ENCODE measurements at regions not wholly inside any gene's neighbourhood (a gene's known extent, or its start where the extent isn't known, plus 50 kb on each side); places are given as distances from the start of the nearest gene placed in this dataset.

- H3K9ac ChIP-seq (ENCODE audit: control insufficient read depth, extremely low read depth, insufficient read depth, low read length): no peak overlapping the region
- no peaks in the 10 kb centered on the region for H3K4me1 ChIP-seq (ENCODE audit: control insufficient read depth, extremely low read depth, insufficient read depth, low read length)
- H3K9me3 ChIP-seq (ENCODE audit: control insufficient read depth, low read depth, low read length): no peaks in the 10 kb centered on the region
- peaks cover 3% of the 10 kb centered on the region for H3K27me3 ChIP-seq (ENCODE audit: control insufficient read depth, extremely low read depth, insufficient read depth, low read length)
- no peak for FAIRE-seq
- no peaks in the 10 kb centered on the region for H3K9me1 ChIP-seq (ENCODE audit: control insufficient read depth, extremely low read depth, insufficient read depth, low read length)
- TF ChIP-seq EZH2 (IDR thresholded peaks at IDR 0.05; ENCODE audit: low read length) (no peak), CTCF (optimal IDR thresholded peaks at IDR 0.05 in 1 of 3, IDR thresholded peaks at IDR 0.05 in 1 of 3, conservative IDR thresholded peaks at IDR 0.05 in 1 of 3; ENCODE audit: extremely low read depth in 1 of 3, insufficient read depth in 2 of 3, low read length in 3 of 3) (no peak)
- no peaks in the 10 kb centered on the region for H4K20me1 ChIP-seq (ENCODE audit: control insufficient read depth, extremely low read depth, insufficient read depth, low read length)
- H2AFZ ChIP-seq (ENCODE audit: control insufficient read depth, low read length): no peak overlapping the region
- H3K79me2 ChIP-seq (ENCODE audit: control insufficient read depth, insufficient read depth, low read length): no peaks in the 10 kb centered on the region
- no peak overlapping the region for H3K4me3 ChIP-seq (ENCODE audit: control insufficient read depth in 2 of 3, extremely low read depth in 1 of 3, insufficient read depth in 2 of 3, low read depth in 1 of 3, low read length in 3 of 3)
- dilution Hi-C loops (cut with MboI; ENCODE audit: extremely low pct_ligation_motif_present, low sequenced_read_pairs): no loop called here
- DNase-seq (ENCODE audit: low read depth, low spot score): no peak
- no peak overlapping the region for H3K4me2 ChIP-seq (ENCODE audit: control insufficient read depth, extremely low read depth, insufficient read depth, low read depth, low read length)
- no peak overlapping the region for H3K27ac ChIP-seq (ENCODE audit: control insufficient read depth, insufficient read depth, low read length)
- H3K36me3 ChIP-seq (ENCODE audit: control insufficient read depth in 2 of 2, extremely low read depth in 1 of 2, insufficient read depth in 2 of 2, low read length in 2 of 2): no peaks in the 10 kb centered on the region
Measured at GRCh38 chr9:111096051-111096450, 57.8 kb upstream of the LPAR1 start.

- Histone ChIP-seq H3K79me2 (ENCODE audit: control insufficient read depth, insufficient read depth, low read length) (no peaks in the 10 kb centered on the region), H3K4me3 (ENCODE audit: control insufficient read depth in 2 of 3, extremely low read depth in 1 of 3, insufficient read depth in 2 of 3, low read depth in 1 of 3, low read length in 3 of 3) (no peak overlapping the region), H2AFZ (ENCODE audit: control insufficient read depth, low read length) (no peak overlapping the region), H3K27me3 (ENCODE audit: control insufficient read depth, extremely low read depth, insufficient read depth, low read length) (peaks cover 3% of the 10 kb centered on the region), H3K9ac (ENCODE audit: control insufficient read depth, extremely low read depth, insufficient read depth, low read length) (no peak overlapping the region), H3K9me1 (ENCODE audit: control insufficient read depth, extremely low read depth, insufficient read depth, low read length) (no peaks in the 10 kb centered on the region), H3K27ac (ENCODE audit: control insufficient read depth, insufficient read depth, low read length) (no peak overlapping the region), H3K4me2 (ENCODE audit: control insufficient read depth, extremely low read depth, insufficient read depth, low read depth, low read length) (no peak overlapping the region), H4K20me1 (ENCODE audit: control insufficient read depth, extremely low read depth, insufficient read depth, low read length) (no peaks in the 10 kb centered on the region), H3K9me3 (ENCODE audit: control insufficient read depth, low read depth, low read length) (no peaks in the 10 kb centered on the region), H3K4me1 (ENCODE audit: control insufficient read depth, extremely low read depth, insufficient read depth, low read length) (no peaks in the 10 kb centered on the region), H3K36me3 (ENCODE audit: control insufficient read depth in 2 of 2, extremely low read depth in 1 of 2, insufficient read depth in 2 of 2, low read length in 2 of 2) (no peaks in the 10 kb centered on the region)
- dilution Hi-C loops (cut with MboI; ENCODE audit: extremely low pct_ligation_motif_present, low sequenced_read_pairs): no loop called here
- FAIRE-seq (no peak), DNase-seq (ENCODE audit: low read depth, low spot score) (no peak)
- TF ChIP-seq CTCF (optimal IDR thresholded peaks at IDR 0.05 in 1 of 3, IDR thresholded peaks at IDR 0.05 in 1 of 3, conservative IDR thresholded peaks at IDR 0.05 in 1 of 3; ENCODE audit: extremely low read depth in 1 of 3, insufficient read depth in 2 of 3, low read length in 3 of 3): no peak
- TF ChIP-seq EZH2 (IDR thresholded peaks at IDR 0.05; ENCODE audit: low read length): no peak
Measured at GRCh38 chr9:111095441-111095840, 57.2 kb upstream of the LPAR1 start.

Data from keratinocyte (primary cell).